ENCODE measurements at regions not wholly inside any gene's neighbourhood (a gene's known extent, or its start where the extent isn't known, plus 50 kb on each side); places are given as distances from the start of the nearest gene placed in this dataset.

- H3K4me3 ChIP-seq: no peak overlapping the region
- ATAC-seq: no peak
- H3K36me3 ChIP-seq: no peaks in the 10 kb centered on the region
- H3K27ac ChIP-seq: no peak overlapping the region
- WGBS, 2 donors (ENCODE audit: low coverage in 1 of 2): 71 to 92% methylated on average over 8 of the region's 8 CpGs
- H3K27me3 ChIP-seq: no peaks in the 10 kb centered on the region
- no peak for TF ChIP-seq EP300 (IDR thresholded peaks at IDR 0.05)
- TF ChIP-seq CTCF (IDR thresholded peaks at IDR 0.05): no peak
- TF ChIP-seq POLR2A (IDR thresholded peaks at IDR 0.05): no peak
- no peak for TF ChIP-seq POLR2AphosphoS5 (IDR thresholded peaks at IDR 0.05)
- H3K9me3 ChIP-seq: no peaks in the 10 kb centered on the region
- H3K4me1 ChIP-seq: no peaks in the 10 kb centered on the region
These were observed 1018.4 kb upstream of the INTU start for GRCh38 chr4:126614356-126614855.

- 100% methylated on average over 1 of the region's 3 CpGs; no CpG with 5 or more reads in 1 of the 2 donors for WGBS, 2 donors (ENCODE audit: low coverage in 1 of 2)
- Histone ChIP-seq H3K36me3 (no peaks in the 10 kb centered on the region), H3K27ac (no peak overlapping the region), H3K4me3 (no peak overlapping the region), H3K27me3 (no peaks in the 10 kb centered on the region), H3K4me1 (no peaks in the 10 kb centered on the region), H3K9me3 (no peaks in the 10 kb centered on the region)
- TF ChIP-seq POLR2A (IDR thresholded peaks at IDR 0.05) (no peak), POLR2AphosphoS5 (IDR thresholded peaks at IDR 0.05) (no peak), EP300 (IDR thresholded peaks at IDR 0.05) (no peak), CTCF (IDR thresholded peaks at IDR 0.05) (no peak)
- ATAC-seq: no peak
These were observed 1016.0 kb upstream of the INTU start for GRCh38 chr4:126616795-126617194.

GRCh38 chr4:126627255-126627654 lies 1005.5 kb upstream of the INTU start:
- Histone ChIP-seq H3K36me3 (no peaks in the 10 kb centered on the region), H3K9me3 (no peaks in the 10 kb centered on the region), H3K4me3 (no peak overlapping the region), H3K27me3 (no peaks in the 10 kb centered on the region), H3K4me1 (peaks cover 0 to 4% (median 0%) of the 10 kb centered on the region in 3 donors), H3K27ac (no peak overlapping the region)
- TF ChIP-seq CTCF (IDR thresholded peaks at IDR 0.05): no peak
- no peak for TF ChIP-seq EP300 (IDR thresholded peaks at IDR 0.05)
- TF ChIP-seq POLR2A (IDR thresholded peaks at IDR 0.05): no peak
- no peak for TF ChIP-seq POLR2AphosphoS5 (IDR thresholded peaks at IDR 0.05)
- no peak for ATAC-seq

- Histone ChIP-seq H3K4me3 (no peak overlapping the region), H3K9me3 (no peaks in the 10 kb centered on the region), H3K27me3 (no peaks in the 10 kb centered on the region), H3K4me1 (peaks cover 0 to 4% (median 0%) of the 10 kb centered on the region in 3 donors), H3K36me3 (no peaks in the 10 kb centered on the region), H3K27ac (no peak overlapping the region)
- 89 to 93% methylated on average over 3 of the region's 3 CpGs for WGBS, 2 donors (ENCODE audit: low coverage in 1 of 2)
- no peak for ATAC-seq
- TF ChIP-seq POLR2AphosphoS5 (IDR thresholded peaks at IDR 0.05): no peak
- TF ChIP-seq EP300 (IDR thresholded peaks at IDR 0.05): no peak
- TF ChIP-seq POLR2A (IDR thresholded peaks at IDR 0.05): no peak
- no peak for TF ChIP-seq CTCF (IDR thresholded peaks at IDR 0.05)
These were observed 1003.8 kb upstream of the INTU start for GRCh38 chr4:126628933-126629332.

GRCh38 chr4:126630230-126630629 lies 1002.5 kb upstream of the INTU start:
- Histone ChIP-seq H3K36me3 (no peaks in the 10 kb centered on the region), H3K4me1 (peaks cover 0 to 4% (median 0%) of the 10 kb centered on the region in 3 donors), H3K27ac (no peak overlapping the region), H3K27me3 (no peaks in the 10 kb centered on the region), H3K9me3 (no peaks in the 10 kb centered on the region), H3K4me3 (no peak overlapping the region)
- no peak for ATAC-seq
- TF ChIP-seq CTCF (IDR thresholded peaks at IDR 0.05) (no peak), POLR2A (IDR thresholded peaks at IDR 0.05) (no peak), POLR2AphosphoS5 (IDR thresholded peaks at IDR 0.05) (no peak), EP300 (IDR thresholded peaks at IDR 0.05) (no peak)
- 20 to 55% methylated on average over 4 to 5 of the region's 5 CpGs for WGBS, 2 donors (ENCODE audit: low coverage in 1 of 2)
